VCaP (cell line): ENCODE measurements at regions not wholly inside any gene's neighbourhood (a gene's known extent, or its start where the extent isn't known, plus 50 kb on each side); places are given as distances from the start of the nearest gene placed in this dataset.
A peak's percentile ranks its signal among the peaks of the same experiment; 100 is the strongest.

ENCODE experiments used
- H3K27ac ChIP-seq: fragments of 450-650 bp; 2 replicates; pipeline ENCODE4 v1.5.1; 2017
- TF ChIP-seq, protein P1 (sequence below): fragments of 450-650 bp; conservative IDR thresholded peaks from 2 replicates; pipeline ENCODE4 v1.5.1; 2017; ENCODE audit warnings: mild to moderate bottlenecking, moderate library complexity

DNA sequence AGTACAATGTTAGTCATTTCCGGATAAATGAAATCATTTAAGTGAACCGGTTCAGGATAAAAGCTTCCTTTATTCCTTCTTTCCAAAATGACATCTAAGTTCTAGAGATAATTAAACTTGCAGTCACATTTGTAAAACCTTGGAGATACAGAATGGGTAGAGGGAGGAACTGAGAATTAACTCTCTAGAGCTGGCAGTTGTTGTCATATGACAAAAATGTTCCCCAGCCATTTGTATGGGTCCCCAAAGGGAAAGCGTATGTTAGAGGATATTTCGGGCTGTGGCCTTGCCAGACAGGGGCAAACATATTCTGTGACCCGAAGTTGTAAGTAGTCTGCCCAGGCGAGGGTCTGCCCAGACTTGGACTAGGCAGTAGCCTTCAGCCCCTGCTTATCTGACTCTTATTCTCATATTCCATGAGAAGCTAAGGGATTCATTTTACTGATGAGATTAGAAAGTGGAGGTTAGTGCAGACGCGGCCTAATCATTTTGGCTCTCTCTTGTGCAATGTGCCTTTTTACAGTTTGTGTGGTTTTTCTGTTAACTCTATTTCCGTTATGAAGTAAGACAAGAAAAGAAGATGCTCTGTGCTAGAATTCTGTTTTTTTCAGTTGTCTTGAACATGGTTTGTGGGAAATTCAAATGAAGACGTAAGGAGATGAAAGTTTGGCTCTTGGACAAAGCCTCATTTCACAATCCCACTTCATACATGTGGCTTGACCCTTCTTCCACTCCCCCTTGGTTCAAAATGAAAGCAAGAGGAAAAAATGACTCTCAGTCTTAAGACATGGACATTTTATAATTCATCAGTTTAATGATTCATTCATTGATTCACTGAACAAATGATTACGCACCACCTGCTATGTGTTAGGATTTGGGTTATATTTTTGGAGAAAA is 2394.2 kb upstream of the AGA start:
- no peak overlapping the region for H3K27ac ChIP-seq
- TF ChIP-seq, protein P1, sequence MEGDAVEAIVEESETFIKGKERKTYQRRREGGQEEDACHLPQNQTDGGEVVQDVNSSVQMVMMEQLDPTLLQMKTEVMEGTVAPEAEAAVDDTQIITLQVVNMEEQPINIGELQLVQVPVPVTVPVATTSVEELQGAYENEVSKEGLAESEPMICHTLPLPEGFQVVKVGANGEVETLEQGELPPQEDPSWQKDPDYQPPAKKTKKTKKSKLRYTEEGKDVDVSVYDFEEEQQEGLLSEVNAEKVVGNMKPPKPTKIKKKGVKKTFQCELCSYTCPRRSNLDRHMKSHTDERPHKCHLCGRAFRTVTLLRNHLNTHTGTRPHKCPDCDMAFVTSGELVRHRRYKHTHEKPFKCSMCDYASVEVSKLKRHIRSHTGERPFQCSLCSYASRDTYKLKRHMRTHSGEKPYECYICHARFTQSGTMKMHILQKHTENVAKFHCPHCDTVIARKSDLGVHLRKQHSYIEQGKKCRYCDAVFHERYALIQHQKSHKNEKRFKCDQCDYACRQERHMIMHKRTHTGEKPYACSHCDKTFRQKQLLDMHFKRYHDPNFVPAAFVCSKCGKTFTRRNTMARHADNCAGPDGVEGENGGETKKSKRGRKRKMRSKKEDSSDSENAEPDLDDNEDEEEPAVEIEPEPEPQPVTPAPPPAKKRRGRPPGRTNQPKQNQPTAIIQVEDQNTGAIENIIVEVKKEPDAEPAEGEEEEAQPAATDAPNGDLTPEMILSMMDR = no peak

DNA sequence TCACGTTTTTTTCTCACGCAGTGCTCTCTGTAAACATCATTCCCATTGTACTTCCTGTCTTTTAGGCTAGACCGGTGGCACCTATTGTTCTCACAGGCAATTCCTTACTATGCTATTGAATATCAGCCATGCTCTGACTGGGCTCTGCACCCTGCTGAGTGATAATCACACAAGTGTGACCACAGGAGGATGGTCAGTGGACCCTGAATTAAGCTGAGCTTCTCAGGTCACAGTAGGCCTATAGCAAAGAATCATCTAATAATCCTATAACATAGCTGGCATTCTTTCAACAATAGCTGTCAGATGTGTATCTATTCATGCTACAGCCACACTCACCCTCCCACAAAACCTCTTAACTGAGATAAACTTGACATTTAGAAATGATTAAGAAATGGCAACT is 2399.8 kb upstream of the TENM3 start:
- H3K27ac ChIP-seq = no peak overlapping the region
- TF ChIP-seq, protein P1 = no peak

DNA sequence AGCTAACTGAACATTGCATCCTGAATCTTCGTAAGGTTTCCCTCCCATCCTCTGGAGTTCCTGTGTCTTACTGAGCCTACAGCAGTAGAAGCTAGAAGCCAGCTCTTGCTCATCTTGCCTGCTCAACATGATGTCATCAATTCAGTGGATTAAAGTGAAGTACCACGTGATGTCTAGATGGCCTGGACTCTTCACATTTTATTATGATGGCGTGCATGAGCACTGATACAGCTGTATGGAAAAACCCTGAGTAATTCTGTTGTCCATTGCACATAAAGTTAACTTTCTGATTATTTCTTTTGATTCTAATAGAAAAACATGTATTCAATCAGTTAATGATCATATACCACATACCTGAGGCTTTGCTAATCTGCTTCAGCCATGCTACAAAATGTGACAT is 2387.7 kb upstream of the TENM3 start:
- H3K27ac ChIP-seq = no peak overlapping the region
- TF ChIP-seq, protein P1 = no peak

DNA sequence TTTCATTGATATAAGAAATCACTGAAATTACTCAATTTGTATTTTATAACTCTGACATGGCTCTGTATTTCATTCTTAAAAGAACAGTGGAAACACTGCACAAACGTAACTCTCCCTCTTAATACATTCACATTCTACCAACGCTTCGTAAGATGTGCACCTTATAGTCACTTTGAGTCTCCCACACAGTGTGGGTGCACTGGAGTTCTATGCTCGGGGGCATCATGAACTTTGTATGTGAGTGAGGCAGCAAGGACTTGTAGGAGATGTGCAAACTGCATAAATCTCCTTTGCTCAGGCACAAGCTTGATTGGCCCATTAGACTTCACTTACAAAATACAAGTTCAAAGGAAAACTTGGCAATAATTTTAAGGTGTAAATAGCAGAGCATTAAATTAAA is 2385.0 kb upstream of the TENM3 start:
- no peak overlapping the region for H3K27ac ChIP-seq
- TF ChIP-seq, protein P1 = no peak

DNA sequence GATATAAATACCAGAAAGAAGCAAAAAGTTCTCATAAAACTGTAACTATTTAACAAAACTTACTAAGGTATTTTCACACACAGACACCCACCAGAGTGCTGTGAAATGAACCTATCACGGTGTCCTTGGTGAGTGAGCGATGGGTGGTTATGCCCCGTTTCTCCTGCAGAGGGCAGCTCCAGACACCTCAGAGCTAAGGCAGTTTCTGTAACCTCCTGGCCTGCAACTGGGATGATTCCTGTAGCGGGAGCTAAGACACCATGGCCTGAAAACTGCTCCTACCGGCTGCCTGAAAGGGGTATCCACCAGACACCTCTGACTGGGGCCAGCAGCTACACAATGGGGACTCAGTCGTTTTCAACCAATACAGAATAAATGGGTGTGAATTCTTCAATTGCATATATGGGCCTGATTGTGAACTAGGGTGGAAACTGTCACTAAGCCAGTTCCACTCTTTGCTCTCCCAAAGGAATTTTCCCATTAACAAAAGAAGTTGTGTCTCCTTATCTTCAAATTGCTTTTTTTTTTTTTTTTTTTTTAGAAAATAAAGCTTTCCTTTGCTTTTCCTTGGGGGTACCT is 2375.8 kb upstream of the TENM3 start:
- TF ChIP-seq, protein P1 = peak; percentile 95

DNA sequence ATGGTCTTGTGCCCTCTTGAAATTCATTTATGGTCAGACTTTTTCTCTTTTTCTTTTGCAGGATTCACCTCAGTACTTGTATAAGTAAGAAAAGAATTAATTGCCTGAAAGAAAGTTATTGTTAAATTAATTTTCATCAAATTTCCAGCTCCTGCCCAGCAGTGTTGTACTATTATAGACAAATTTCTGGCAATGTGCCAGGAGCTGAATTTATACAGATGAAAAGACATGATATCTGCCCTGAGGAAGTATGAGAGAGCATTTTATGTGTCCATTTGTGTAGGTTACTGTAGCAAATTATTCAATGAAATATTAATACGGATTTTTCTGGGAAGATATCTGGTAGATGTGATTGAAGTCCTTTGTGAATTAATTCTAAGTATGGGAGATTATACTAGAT is 2371.5 kb upstream of the TENM3 start:
- no peak overlapping the region for H3K27ac ChIP-seq
- TF ChIP-seq, protein P1 = no peak

More for the DNA sequence above, 2375.8 kb upstream of the TENM3 start:
- no peak overlapping the region for H3K27ac ChIP-seq

DNA sequence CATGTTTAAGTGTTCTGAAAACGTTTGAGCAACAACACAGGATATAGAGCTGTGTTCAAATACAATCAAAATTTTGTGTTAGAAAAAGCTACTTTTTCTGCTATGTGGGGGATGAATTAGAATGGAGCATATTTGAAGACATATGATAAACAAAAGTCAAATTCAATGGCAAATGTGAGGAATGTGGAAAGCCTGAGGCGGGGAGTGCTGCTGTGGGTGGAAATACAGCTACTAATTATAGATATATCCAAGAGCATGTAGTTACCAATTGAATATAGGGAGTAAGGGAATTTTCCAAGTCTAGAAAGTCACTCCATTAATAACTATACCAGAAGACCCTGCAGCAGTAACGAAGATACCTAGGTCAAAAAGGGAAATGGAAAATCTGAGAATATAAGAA is 2370.4 kb upstream of the TENM3 start:
- H3K27ac ChIP-seq = no peak overlapping the region

More for the DNA sequence above, 2370.4 kb upstream of the TENM3 start:
- TF ChIP-seq, protein P1 = no peak
